ENCODE measurements at regions not wholly inside any gene's neighbourhood (a gene's known extent, or its start where the extent isn't known, plus 50 kb on each side); places are given as distances from the start of the nearest gene placed in this dataset.
"Not testable (repeated sequence)": the region's sequence is repeated elsewhere in the genome, so short reads cannot be mapped to it uniquely, and the experiment has no call there.

- not testable (repeated sequence) for DNase-seq
These were observed 103.5 kb upstream of the AGAP9 start for GRCh38 chr10:47626975-47627374.

- DNase-seq, result not testable (repeated sequence)
These were observed 99.3 kb upstream of the AGAP9 start for GRCh38 chr10:47622719-47623118.

GRCh38 chr10:47619300-47620012 is 96.0 kb upstream of the AGAP9 start:
- DNase-seq, result peak; percentile 0

GRCh38 chr10:47609311-47609710 is 85.9 kb upstream of the AGAP9 start:
- DNase-seq, result not testable (repeated sequence)

GRCh38 chr10:47605791-47606773 is 82.6 kb upstream of the AGAP9 start:
- not testable (repeated sequence) for DNase-seq

- DNase-seq, result not testable (repeated sequence)
These were observed 77.2 kb upstream of the AGAP9 start for GRCh38 chr10:47600604-47601003.

GRCh38 chr10:47600127-47600526 is 76.7 kb upstream of the AGAP9 start:
- DNase-seq, result not testable (repeated sequence)

GRCh38 chr10:47599657-47600056 is 76.2 kb upstream of the AGAP9 start:
- DNase-seq, result not testable (repeated sequence)

- DNase-seq, result not testable (repeated sequence)
These were observed 70.4 kb upstream of the AGAP9 start for GRCh38 chr10:47593805-47594204.

GRCh38 chr10:47593129-47593528 is 69.7 kb upstream of the AGAP9 start:
- DNase-seq, result not testable (repeated sequence)

GRCh38 chr10:47590956-47591355 is 67.5 kb upstream of the AGAP9 start:
- not testable (repeated sequence) for DNase-seq

- not testable (repeated sequence) for DNase-seq
These were observed 67.1 kb upstream of the AGAP9 start for GRCh38 chr10:47590534-47590933.

- not testable (repeated sequence) for DNase-seq
These were observed 58.6 kb upstream of the AGAP9 start for GRCh38 chr10:47582051-47582450.

GRCh38 chr10:47580063-47580462 is 56.6 kb upstream of the AGAP9 start:
- DNase-seq, result not testable (repeated sequence)

GRCh38 chr10:47578547-47578946 is 55.1 kb upstream of the AGAP9 start:
- not testable (repeated sequence) for DNase-seq

Measured in muscle of arm (tissue), 1 donor.